Lung (tissue), 11 donors: ENCODE measurements at regions not wholly inside any gene's neighbourhood (a gene's known extent, or its start where the extent isn't known, plus 50 kb on each side); places are given as distances from the start of the nearest gene placed in this dataset.

Source experiments
- ATAC-seq: fragments of 200-7000 bp; cut with Tn5 transposase; one replicate; pipeline ENCODE4 v1.9.1; 2020; ENCODE audit warnings: moderate number of reproducible peaks; ENCODE audit not compliant: insufficient read depth, low FRiP score
- DNase-seq, 3 donors: peaks; one replicate each; pipeline ENCODE4 v3.0.0-alpha.2; 2013 to 2017
- H3K27ac ChIP-seq, 2 donors: one replicate each; pipeline ENCODE4 v1.5.1; 2013; ENCODE audit warnings: mild to moderate bottlenecking in 2 of 2, moderate library complexity in 2 of 2, control low read depth in 1 of 2, inconsistent platforms in 1 of 2, low read depth in 1 of 2, low read length in 1 of 2
- H3K27me3 ChIP-seq, 3 donors: one replicate each; pipeline ENCODE4 v1.5.1; 2013; ENCODE audit warnings: low read length in 2 of 3; ENCODE audit not compliant: control insufficient read depth in 3 of 3, insufficient read depth in 3 of 3
- H3K36me3 ChIP-seq, 4 donors: one replicate each; pipeline ENCODE4 v1.5.1; 2013; ENCODE audit warnings: low read length in 4 of 4, mild to moderate bottlenecking in 1 of 4, moderate library complexity in 1 of 4; ENCODE audit not compliant: control insufficient read depth in 4 of 4, insufficient read depth in 4 of 4
- H3K4me1 ChIP-seq, 5 donors: one replicate each; pipeline ENCODE4 v1.5.1; 2013; ENCODE audit warnings: low read length in 5 of 5, mild to moderate bottlenecking in 2 of 5, moderate library complexity in 1 of 5; ENCODE audit not compliant: control insufficient read depth in 5 of 5, insufficient read depth in 5 of 5
- H3K4me3 ChIP-seq: one replicate; pipeline ENCODE4 v1.5.1; 2013; ENCODE audit warnings: mild to moderate bottlenecking, control low read depth, moderate library complexity
- H3K9ac ChIP-seq, 2 donors: one replicate each; pipeline ENCODE4 v1.5.1; 2013; ENCODE audit warnings: low read length in 2 of 2, control low read depth in 1 of 2; ENCODE audit not compliant: insufficient read depth in 1 of 2
- H3K9me3 ChIP-seq, 4 donors: one replicate each; pipeline ENCODE4 v1.5.1; 2013; ENCODE audit warnings: low read length in 3 of 4, mild to moderate bottlenecking in 1 of 4, moderate library complexity in 1 of 4; ENCODE audit not compliant: control insufficient read depth in 4 of 4, insufficient read depth in 3 of 4
- WGBS, 2 donors: extraction: QIAGEN DNeasy Blood & Tissue Kit; methylation state at CpG; one replicate each; pipeline ENCODE4 v1.1.7; 2013; 5-methylcytosine and 5-hydroxymethylcytosine counted together
- TF ChIP-seq, protein P1 (sequence below): IDR thresholded peaks from 2 replicates; pipeline ENCODE4 v1.5.1; 2012; ENCODE audit warnings: mild to moderate bottlenecking; ENCODE audit errors: control extremely low read depth, extremely low read depth
- donor health status: control.
- donor health status: control.
- donor health status: Bipolar disorder and iron deficiency.
- donor health status: healthy.
- donor health status: DM: yes; HTN: yes; CAD: no.

DNA sequence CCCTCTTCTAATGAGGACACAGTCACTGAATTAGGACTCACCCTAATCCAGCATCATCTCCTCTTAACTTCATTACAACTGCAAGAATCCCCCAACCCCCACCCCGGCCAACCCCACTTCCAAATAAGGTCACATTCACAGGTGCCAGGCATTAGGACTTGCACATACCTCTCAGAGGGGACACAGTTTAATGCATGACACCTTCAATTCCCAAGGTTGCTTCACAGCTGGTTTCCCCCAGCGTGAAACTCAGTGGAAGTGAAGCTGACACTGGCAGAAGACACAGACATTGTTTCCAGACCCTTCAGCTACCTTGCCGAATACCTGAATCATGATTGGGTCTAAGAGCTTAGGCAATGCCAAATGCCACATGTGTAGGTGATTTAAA is 217.0 kb upstream of the DYNLRB2 start:
- Histone ChIP-seq H3K4me1 (no peaks in the 10 kb centered on the region), H3K9ac (no peak overlapping the region), H3K36me3 (no peaks in the 10 kb centered on the region), H3K4me3 (no peak overlapping the region), H3K9me3 (peaks cover 0 to 3% (median under 1%) of the 10 kb centered on the region in 4 donors), H3K27ac (no peak overlapping the region), H3K27me3 (no peaks in the 10 kb centered on the region)
- no peak for DNase-seq
- 82 to 85% methylated on average over 3 of the region's 3 CpGs for WGBS, 2 donors
- no peak for ATAC-seq
- TF ChIP-seq, protein P1, sequence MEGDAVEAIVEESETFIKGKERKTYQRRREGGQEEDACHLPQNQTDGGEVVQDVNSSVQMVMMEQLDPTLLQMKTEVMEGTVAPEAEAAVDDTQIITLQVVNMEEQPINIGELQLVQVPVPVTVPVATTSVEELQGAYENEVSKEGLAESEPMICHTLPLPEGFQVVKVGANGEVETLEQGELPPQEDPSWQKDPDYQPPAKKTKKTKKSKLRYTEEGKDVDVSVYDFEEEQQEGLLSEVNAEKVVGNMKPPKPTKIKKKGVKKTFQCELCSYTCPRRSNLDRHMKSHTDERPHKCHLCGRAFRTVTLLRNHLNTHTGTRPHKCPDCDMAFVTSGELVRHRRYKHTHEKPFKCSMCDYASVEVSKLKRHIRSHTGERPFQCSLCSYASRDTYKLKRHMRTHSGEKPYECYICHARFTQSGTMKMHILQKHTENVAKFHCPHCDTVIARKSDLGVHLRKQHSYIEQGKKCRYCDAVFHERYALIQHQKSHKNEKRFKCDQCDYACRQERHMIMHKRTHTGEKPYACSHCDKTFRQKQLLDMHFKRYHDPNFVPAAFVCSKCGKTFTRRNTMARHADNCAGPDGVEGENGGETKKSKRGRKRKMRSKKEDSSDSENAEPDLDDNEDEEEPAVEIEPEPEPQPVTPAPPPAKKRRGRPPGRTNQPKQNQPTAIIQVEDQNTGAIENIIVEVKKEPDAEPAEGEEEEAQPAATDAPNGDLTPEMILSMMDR, result no peak

DNA sequence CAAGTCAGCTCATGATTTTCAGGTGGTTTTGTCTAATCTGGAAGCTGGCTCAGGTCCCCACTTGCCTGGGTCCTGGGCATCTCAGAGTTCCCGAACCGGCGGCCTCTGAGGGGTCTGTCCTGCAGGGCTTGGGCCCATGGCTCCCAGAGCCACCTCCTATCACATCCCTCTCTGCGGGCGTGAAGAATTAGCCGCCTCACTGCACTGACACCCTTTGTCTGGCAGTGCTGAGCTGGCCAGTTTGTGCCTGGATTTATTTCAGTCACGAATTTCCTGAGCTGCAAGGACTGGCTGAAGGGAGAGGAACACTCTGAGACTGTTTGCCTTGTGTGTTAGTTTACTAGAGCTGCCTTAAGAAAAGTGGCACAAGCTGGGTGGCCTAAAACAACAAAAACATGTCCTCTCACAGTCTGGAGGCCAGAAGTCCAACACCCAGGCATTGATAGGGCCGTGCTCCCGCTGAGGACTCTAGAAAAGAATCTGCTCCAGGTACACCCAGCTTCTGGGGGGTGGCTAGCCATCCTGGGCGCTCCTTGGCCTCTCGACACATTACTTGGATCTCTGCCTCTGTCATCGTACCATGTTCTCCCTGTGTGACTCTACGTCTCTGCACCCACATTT is 217.5 kb upstream of the DYNLRB2 start:
- DNase-seq (no peak), ATAC-seq (no peak)
- WGBS, 2 donors, result 86 to 88% methylated on average over 13 of the region's 13 CpGs
- Histone ChIP-seq H3K27ac (no peak overlapping the region), H3K9me3 (peaks cover 0 to 3% (median under 1%) of the 10 kb centered on the region in 4 donors), H3K27me3 (no peaks in the 10 kb centered on the region), H3K36me3 (no peaks in the 10 kb centered on the region), H3K9ac (no peak overlapping the region), H3K4me1 (no peaks in the 10 kb centered on the region), H3K4me3 (no peak overlapping the region)
- TF ChIP-seq, protein P1, result no peak

DNA sequence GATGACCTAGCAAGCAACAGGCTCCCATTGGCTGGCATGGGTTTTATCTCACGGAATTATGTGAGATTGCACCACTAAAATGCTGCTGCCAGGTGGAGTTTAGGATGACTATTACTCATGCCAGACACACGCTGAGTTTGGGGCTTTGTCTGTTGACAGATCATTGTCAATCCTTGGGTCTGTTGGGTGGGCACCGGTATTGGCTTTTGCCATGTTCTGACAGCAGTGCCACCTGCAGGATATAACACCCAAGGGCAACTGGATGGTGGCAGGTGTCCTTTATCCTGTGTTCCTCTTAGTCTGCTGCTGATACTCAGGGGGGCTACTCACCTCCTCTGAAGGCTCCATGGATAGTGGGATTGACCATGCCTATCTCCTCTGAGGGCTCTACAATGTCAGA is 221.6 kb upstream of the DYNLRB2 start:
- TF ChIP-seq, protein P1, result no peak
- no peak overlapping the region for H3K9ac ChIP-seq
- peaks cover 0 to 18% (median 5%) of the 10 kb centered on the region in 5 donors for H3K4me1 ChIP-seq
- H3K4me3 ChIP-seq, result no peak overlapping the region
- H3K36me3 ChIP-seq, result no peaks in the 10 kb centered on the region
- no peak for ATAC-seq
- H3K27ac ChIP-seq, result no peak overlapping the region
- no peak for DNase-seq
- WGBS, 2 donors, result 81 to 88% methylated on average over 3 of the region's 3 CpGs
- peaks cover 0 to 3% (median under 1%) of the 10 kb centered on the region in 4 donors for H3K9me3 ChIP-seq
- no peaks in the 10 kb centered on the region for H3K27me3 ChIP-seq

DNA sequence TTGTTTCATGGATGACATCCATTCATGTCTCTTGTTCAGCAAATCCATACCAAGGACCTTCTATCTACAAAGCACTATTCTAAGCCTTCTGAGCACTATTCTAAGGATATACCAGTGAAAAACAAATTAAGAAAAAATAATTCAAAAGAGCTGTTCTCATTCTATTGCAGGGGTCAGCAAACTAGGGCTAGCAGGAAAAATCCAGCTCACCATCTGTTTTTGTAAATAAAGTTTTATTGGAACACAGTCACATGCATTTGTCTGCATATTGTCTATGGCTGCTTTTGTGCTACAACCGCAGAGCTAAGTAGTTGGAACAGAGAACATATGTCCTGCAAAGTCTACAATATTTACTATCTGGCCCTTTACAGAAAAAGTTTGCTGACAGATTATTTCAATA is 222.7 kb upstream of the DYNLRB2 start:
- ATAC-seq, result no peak
- 93 to 99% methylated on average over 1 of the region's 1 CpG for WGBS, 2 donors
- TF ChIP-seq, protein P1, result no peak

More for the DNA sequence above, 222.7 kb upstream of the DYNLRB2 start:
- Histone ChIP-seq H3K4me3 (no peak overlapping the region), H3K4me1 (peaks cover 0 to 18% (median 5%) of the 10 kb centered on the region in 5 donors), H3K27ac (no peak overlapping the region), H3K9me3 (peaks cover 0 to 3% (median under 1%) of the 10 kb centered on the region in 4 donors), H3K9ac (no peak overlapping the region), H3K36me3 (no peaks in the 10 kb centered on the region), H3K27me3 (no peaks in the 10 kb centered on the region)
- DNase-seq, result no peak
